HepG2 (cell line): ENCODE measurements at regions not wholly inside any gene's neighbourhood (a gene's known extent, or its start where the extent isn't known, plus 50 kb on each side); places are given as distances from the start of the nearest gene placed in this dataset.
A peak's percentile ranks its signal among the peaks of the same experiment; 100 is the strongest.

Source experiments
- ARNT ChIP-seq: fragments of 450-650 bp; IDR thresholded peaks from 2 replicates; pipeline ENCODE4 v1.6.1; 2017
- ATF7 ChIP-seq, 2 experiments: fragments of 450-650 bp in 1 of 2; sonication (generic) in 1 of 2; formaldehyde crosslinking in 1 of 2; IDR thresholded peaks; 2 replicates each; pipeline versions ENCODE4 v1.4.0 to v1.6.1; 2016 to 2020; ENCODE audit warnings: antibody characterized with exemption in 1 of 2, mild to moderate bottlenecking in 1 of 2, missing genetic modification reagents in 1 of 2
- MEIS2 ChIP-seq: sonication (generic); formaldehyde crosslinking; IDR thresholded peaks from 2 replicates; pipeline ENCODE4 v1.9.0; 2021; ENCODE audit warnings: mild to moderate bottlenecking, missing genetic modification reagents
- REL ChIP-seq: sonication (generic); formaldehyde crosslinking; conservative IDR thresholded peaks from 2 replicates; pipeline ENCODE4 v1.8.0; 2022; ENCODE audit warnings: mild to moderate bottlenecking, missing genetic modification reagents, moderate library complexity
- SOX6 ChIP-seq, 2 experiments: fragments of 450-650 bp in 1 of 2; sonication (generic) in 1 of 2; formaldehyde crosslinking in 1 of 2; IDR thresholded peaks; 2 replicates each; pipeline versions ENCODE4 v1.4.0 to v1.6.1; 2017 to 2020; ENCODE audit warnings: antibody characterized with exemption in 1 of 2, mild to moderate bottlenecking in 1 of 2, missing genetic modification reagents in 1 of 2
- TCF7 ChIP-seq: sonication (generic); IDR thresholded peaks from 2 replicates; pipeline ENCODE4 v1.6.1; 2016; ENCODE audit warnings: antibody characterized with exemption, low read depth
- TRIM22 ChIP-seq: fragments of 450-650 bp; IDR thresholded peaks from 2 replicates; pipeline ENCODE4 v1.6.1; 2017
- ZBTB21 ChIP-seq: sonication (generic); formaldehyde crosslinking; IDR thresholded peaks from 2 replicates; pipeline ENCODE4 v1.4.0; 2020; ENCODE audit warnings: missing genetic modification reagents
- ZBTB44 ChIP-seq: sonication (generic); formaldehyde crosslinking; IDR thresholded peaks from 2 replicates; pipeline ENCODE4 v1.4.0; 2020; ENCODE audit warnings: missing genetic modification reagents
- ZFP36L2 ChIP-seq: sonication (generic); formaldehyde crosslinking; IDR thresholded peaks from 2 replicates; pipeline ENCODE4 v1.4.0; 2020; ENCODE audit warnings: missing genetic modification reagents
- ZNF225 ChIP-seq: sonication (generic); formaldehyde crosslinking; IDR thresholded peaks from 2 replicates; pipeline ENCODE4 v1.4.0; 2020; ENCODE audit warnings: mild to moderate bottlenecking, missing genetic modification reagents
- ZNF333 ChIP-seq: sonication (generic); formaldehyde crosslinking; IDR thresholded peaks from 2 replicates; pipeline ENCODE4 v1.4.0; 2020; ENCODE audit warnings: mild to moderate bottlenecking, missing genetic modification reagents, borderline replicate concordance
- ZNF639 ChIP-seq: conservative IDR thresholded peaks from 2 replicates; pipeline ENCODE4 v1.6.1; 2018; ENCODE audit warnings: missing genetic modification reagents
- ZNF841 ChIP-seq: sonication (generic); formaldehyde crosslinking; IDR thresholded peaks from 2 replicates; pipeline ENCODE4 v1.8.1; 2023; ENCODE audit warnings: missing genetic modification reagents, borderline replicate concordance
- ZSCAN20 ChIP-seq: sonication (generic); formaldehyde crosslinking; IDR thresholded peaks from 2 replicates; pipeline ENCODE4 v1.4.0; 2020; ENCODE audit warnings: missing genetic modification reagents, mild to moderate bottlenecking, borderline replicate concordance
- TF ChIP-seq, protein P1 (sequence below): sonication (generic); formaldehyde crosslinking; IDR thresholded peaks from 2 replicates; pipeline ENCODE4 v1.5.0; 2020; ENCODE audit warnings: missing genetic modification reagents
- TF ChIP-seq, protein P2 (sequence below): sonication (generic); formaldehyde crosslinking; IDR thresholded peaks from 2 replicates; pipeline ENCODE4 v1.4.0; 2020; ENCODE audit warnings: mild to moderate bottlenecking, missing genetic modification reagents
- TF ChIP-seq, protein P3 (sequence below): sonication (generic); formaldehyde crosslinking; IDR thresholded peaks from 2 replicates; pipeline ENCODE4 v1.5.0; 2020; ENCODE audit warnings: mild to moderate bottlenecking, missing genetic modification reagents, borderline replicate concordance

- no peak for TF ChIP-seq SOX6 (IDR thresholded peaks at IDR 0.05)
- peak; percentile 96 for TF ChIP-seq SOX6 (CRISPR knock-in tag; IDR thresholded peaks at IDR 0.05)
- TF ChIP-seq REL (CRISPR knock-in tag) = no peak
- 0 out of 2 replicates have a peak, but pooled peaks have one; percentile 54 for TF ChIP-seq ZBTB21 (CRISPR knock-in tag)
- no peak for TF ChIP-seq ARNT
- no peak for TF ChIP-seq ZBTB44 (CRISPR knock-in tag)
- TF ChIP-seq, protein P1, sequence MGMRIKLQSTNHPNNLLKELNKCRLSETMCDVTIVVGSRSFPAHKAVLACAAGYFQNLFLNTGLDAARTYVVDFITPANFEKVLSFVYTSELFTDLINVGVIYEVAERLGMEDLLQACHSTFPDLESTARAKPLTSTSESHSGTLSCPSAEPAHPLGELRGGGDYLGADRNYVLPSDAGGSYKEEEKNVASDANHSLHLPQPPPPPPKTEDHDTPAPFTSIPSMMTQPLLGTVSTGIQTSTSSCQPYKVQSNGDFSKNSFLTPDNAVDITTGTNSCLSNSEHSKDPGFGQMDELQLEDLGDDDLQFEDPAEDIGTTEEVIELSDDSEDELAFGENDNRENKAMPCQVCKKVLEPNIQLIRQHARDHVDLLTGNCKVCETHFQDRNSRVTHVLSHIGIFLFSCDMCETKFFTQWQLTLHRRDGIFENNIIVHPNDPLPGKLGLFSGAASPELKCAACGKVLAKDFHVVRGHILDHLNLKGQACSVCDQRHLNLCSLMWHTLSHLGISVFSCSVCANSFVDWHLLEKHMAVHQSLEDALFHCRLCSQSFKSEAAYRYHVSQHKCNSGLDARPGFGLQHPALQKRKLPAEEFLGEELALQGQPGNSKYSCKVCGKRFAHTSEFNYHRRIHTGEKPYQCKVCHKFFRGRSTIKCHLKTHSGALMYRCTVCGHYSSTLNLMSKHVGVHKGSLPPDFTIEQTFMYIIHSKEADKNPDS (CRISPR knock-in tag) = no peak
- TF ChIP-seq, protein P2, sequence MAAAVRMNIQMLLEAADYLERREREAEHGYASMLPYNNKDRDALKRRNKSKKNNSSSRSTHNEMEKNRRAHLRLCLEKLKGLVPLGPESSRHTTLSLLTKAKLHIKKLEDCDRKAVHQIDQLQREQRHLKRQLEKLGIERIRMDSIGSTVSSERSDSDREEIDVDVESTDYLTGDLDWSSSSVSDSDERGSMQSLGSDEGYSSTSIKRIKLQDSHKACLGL (CRISPR knock-in tag) = no peak
- TF ChIP-seq, protein P3, sequence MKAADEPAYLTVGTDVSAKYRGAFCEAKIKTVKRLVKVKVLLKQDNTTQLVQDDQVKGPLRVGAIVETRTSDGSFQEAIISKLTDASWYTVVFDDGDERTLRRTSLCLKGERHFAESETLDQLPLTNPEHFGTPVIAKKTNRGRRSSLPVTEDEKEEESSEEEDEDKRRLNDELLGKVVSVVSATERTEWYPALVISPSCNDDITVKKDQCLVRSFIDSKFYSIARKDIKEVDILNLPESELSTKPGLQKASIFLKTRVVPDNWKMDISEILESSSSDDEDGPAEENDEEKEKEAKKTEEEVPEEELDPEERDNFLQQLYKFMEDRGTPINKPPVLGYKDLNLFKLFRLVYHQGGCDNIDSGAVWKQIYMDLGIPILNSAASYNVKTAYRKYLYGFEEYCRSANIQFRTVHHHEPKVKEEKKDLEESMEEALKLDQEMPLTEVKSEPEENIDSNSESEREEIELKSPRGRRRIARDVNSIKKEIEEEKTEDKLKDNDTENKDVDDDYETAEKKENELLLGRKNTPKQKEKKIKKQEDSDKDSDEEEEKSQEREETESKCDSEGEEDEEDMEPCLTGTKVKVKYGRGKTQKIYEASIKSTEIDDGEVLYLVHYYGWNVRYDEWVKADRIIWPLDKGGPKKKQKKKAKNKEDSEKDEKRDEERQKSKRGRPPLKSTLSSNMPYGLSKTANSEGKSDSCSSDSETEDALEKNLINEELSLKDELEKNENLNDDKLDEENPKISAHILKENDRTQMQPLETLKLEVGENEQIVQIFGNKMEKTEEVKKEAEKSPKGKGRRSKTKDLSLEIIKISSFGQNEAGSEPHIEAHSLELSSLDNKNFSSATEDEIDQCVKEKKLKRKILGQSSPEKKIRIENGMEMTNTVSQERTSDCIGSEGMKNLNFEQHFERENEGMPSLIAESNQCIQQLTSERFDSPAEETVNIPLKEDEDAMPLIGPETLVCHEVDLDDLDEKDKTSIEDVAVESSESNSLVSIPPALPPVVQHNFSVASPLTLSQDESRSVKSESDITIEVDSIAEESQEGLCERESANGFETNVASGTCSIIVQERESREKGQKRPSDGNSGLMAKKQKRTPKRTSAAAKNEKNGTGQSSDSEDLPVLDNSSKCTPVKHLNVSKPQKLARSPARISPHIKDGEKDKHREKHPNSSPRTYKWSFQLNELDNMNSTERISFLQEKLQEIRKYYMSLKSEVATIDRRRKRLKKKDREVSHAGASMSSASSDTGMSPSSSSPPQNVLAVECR (CRISPR knock-in tag) = no peak; the same call in 1 of the 2 replicates
- TF ChIP-seq ZNF333 (CRISPR knock-in tag) = no peak
- TF ChIP-seq ZSCAN20 = no peak
- TF ChIP-seq ZNF639 (CRISPR knock-in tag) = peak; percentile 86
- peak; percentile 97 for TF ChIP-seq TCF7
- peak; percentile 100 for TF ChIP-seq MEIS2 (CRISPR knock-in tag)
- TF ChIP-seq ZNF841 (CRISPR knock-in tag) = no peak
- TF ChIP-seq ZFP36L2 (CRISPR knock-in tag) = no peak
- TF ChIP-seq ZNF225 (CRISPR knock-in tag) = no peak
- TF ChIP-seq TRIM22 = no peak
- TF ChIP-seq ATF7 (IDR thresholded peaks at IDR 0.05) = no peak
- TF ChIP-seq ATF7 (CRISPR knock-in tag; IDR thresholded peaks at IDR 0.05) = no peak
These were observed 104.1 kb upstream of the PTPN1 start (continued) for GRCh38 chr20:50405915-50406609.
